GM12872 (cell line): ENCODE measurements at regions not wholly inside any gene's neighbourhood (a gene's known extent, or its start where the extent isn't known, plus 50 kb on each side); places are given as distances from the start of the nearest gene placed in this dataset.
A peak's percentile ranks its signal among the peaks of the same experiment; 100 is the strongest.

Source experiments
- TF ChIP-seq, protein P1 (sequence below): IDR thresholded peaks from 3 replicates; pipeline ENCODE4 v1.5.1; 2011; ENCODE audit warnings: low read depth, mild to moderate bottlenecking, low read length, moderate library complexity; ENCODE audit not compliant: insufficient read depth

DNA sequence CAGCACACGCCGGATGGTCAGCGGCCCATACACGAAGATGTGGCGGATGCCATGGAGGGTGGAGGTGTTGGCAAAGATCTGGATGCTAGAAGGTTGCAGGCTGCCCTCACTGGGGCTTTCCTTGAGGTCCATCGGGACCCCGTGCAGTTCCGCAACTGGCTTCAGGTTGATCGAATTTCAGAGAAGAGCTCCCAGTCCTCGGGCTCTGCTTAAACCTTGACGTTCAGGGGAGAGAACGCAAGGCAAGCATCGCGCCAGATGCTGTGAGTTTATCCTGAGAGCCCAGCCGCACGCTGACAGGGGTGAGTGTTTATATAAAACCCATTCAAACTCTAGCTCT is 98.7 kb upstream of the CCL2 start:
- TF ChIP-seq, protein P1, sequence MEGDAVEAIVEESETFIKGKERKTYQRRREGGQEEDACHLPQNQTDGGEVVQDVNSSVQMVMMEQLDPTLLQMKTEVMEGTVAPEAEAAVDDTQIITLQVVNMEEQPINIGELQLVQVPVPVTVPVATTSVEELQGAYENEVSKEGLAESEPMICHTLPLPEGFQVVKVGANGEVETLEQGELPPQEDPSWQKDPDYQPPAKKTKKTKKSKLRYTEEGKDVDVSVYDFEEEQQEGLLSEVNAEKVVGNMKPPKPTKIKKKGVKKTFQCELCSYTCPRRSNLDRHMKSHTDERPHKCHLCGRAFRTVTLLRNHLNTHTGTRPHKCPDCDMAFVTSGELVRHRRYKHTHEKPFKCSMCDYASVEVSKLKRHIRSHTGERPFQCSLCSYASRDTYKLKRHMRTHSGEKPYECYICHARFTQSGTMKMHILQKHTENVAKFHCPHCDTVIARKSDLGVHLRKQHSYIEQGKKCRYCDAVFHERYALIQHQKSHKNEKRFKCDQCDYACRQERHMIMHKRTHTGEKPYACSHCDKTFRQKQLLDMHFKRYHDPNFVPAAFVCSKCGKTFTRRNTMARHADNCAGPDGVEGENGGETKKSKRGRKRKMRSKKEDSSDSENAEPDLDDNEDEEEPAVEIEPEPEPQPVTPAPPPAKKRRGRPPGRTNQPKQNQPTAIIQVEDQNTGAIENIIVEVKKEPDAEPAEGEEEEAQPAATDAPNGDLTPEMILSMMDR: no peak

DNA sequence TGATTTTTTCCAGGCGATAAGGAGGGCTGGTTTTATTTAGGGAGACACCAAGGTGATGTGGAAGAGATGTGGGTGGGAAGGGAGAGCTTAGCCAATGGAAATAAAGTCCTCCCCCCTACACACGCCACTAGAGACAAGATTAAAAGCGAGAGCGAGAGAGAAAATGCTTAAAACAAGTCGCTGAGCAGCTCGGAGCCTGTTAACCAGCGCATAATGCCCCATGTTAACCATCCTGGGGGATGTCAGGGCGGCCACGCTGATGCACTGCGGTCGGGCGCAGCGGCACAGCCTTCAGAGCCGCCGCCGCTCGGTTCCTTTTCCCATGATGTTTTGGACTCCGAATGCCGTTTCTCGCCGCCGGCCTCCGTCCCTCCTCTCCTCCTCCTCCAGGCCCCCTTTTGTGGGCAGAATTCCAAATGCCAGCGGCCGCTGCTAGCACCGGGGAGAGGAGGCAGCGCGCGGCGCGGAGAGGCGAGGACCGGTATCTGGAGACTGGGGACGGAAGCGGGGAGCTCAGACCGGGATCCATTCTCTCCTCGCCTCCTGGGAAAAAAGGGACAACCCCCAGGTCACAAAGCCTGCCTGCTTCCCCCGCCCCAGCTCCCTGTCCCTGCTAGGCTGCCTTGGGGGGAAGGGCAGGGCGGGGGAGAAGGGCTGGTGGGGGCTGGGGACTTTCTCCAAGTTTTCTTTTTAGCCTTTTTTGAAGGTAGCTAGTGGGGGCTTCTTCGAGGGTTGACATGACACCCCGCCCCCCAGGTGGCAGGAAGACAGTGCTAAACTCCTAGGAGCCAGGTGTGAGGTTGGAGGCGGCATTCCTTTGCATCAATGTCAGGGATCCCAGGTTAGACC is 98.1 kb upstream of the CCL2 start:
- TF ChIP-seq, protein P1: no peak

DNA sequence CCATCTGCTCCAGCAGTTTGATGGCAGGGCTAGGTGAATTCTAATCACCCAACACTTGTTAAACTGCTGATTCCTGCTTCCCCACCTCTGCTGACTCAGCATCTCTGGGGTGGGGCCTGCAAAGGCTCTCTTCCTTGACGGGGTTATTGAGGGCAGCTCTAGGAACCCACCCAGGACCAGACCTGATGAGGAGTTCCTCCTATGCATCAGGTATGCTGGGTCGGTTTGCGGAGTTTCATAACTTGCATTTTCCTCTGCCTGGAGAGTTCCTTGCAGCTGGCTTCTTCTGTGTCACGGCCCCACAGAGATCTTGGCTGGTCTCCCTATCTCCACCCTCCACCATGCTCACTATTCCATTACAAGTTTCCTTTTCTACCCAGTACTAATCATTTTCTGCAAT is 93.4 kb upstream of the CCL2 start:
- TF ChIP-seq, protein P1: no peak

DNA sequence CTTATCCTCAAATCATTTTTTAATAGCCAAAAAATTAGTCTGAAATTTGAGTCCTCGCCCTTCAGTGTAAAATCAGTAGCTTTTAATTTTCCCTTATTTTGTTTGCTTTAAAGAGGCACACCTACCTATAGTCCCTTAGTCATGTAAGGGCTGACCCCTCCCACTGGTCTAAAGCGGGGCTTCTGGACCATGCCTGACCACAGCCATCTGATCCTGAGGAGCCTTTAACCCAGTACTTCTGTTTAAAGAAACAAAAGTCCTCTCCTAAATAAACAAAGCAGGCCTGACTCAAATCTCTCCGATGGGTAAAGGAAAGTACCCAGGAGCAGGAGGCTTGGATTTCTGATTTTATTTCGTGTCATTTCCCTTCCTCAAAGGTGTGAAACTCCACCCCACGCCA is 92.0 kb upstream of the CCL2 start:
- TF ChIP-seq, protein P1: no peak

DNA sequence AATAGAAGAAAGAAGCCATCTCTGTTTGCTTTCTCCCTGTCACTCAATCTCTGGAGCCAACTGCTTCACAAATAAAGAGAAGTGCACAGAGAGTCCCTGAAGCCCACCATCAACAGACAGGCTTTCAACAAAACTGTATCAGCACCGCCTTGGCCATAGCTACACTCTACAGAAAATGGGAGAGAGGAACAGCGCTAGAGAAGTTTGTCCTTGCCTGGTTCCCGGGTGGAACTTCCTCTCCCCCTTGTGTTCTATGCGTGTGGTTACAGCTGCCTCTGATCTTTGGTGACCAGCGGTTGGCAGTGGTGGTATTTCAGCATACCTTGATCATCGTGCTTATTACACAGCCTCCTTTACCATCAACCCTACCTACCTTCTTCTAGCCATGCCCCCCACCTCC is 91.4 kb upstream of the CCL2 start:
- TF ChIP-seq, protein P1: peak; percentile 48; the same call in 1 of the 3 replicates

DNA sequence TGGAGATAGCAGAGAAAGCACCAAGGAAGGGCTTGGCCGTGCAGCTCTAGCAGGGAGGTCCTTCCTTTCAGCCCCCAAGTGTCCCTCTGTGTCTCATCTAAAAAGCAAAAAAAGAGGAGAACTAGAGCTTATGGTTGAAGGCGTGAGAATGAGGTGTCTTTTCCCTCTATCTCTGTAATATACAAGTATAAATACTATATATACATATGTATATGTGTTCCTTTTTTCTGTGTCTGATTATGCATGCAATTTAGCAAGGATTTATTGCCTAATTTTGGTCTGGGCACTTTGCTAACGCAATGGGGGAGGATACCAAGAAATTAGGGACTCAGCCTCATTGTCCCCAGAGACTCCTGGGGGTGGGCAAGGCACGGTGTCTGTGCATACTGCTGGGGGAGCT is 90.2 kb upstream of the CCL2 start:
- TF ChIP-seq, protein P1: no peak

DNA sequence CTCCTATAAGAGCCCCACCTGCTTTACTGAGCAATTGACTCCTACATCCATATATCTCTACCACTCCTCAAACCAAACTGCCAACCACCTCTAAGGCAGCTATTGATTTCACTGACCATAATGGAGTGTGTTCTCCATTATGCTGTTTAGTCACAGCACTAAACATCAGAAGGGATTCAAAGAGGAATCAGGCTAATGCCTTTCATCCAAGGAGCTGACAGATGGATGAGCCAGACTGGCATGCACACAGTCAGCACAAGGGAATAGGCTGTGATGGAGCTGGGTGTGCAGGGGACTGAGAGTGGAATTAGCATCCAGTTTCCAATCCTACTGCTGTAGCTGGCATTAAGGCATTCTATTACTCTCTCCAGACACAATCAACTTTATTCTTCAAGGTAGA is 88.7 kb upstream of the CCL2 start:
- TF ChIP-seq, protein P1: no peak
